HG03571 (cell line): ENCODE measurements at regions not wholly inside any gene's neighbourhood (a gene's known extent, or its start where the extent isn't known, plus 50 kb on each side); places are given as distances from the start of the nearest gene placed in this dataset.
"Not testable (repeated sequence)": the region's sequence is repeated elsewhere in the genome, so short reads cannot be mapped to it uniquely, and the experiment has no call there.

Experiments used
- ATAC-seq: cut with Tn5 transposase; IDR thresholded peaks from one replicate; pipeline ENCODE4 v1.9.1; 2021; ENCODE audit not compliant: unreplicated experiment

- no peak for ATAC-seq
Measured at GRCh38 chr4:77438549-77438948, 167.1 kb upstream of the CXCL13 start.

- no peak for ATAC-seq
Measured at GRCh38 chr4:77443941-77444340, 161.7 kb upstream of the CXCL13 start.

- no peak for ATAC-seq
Measured at GRCh38 chr4:77445823-77446222, 159.8 kb upstream of the CXCL13 start.

GRCh38 chr4:77446601-77447000 lies 159.0 kb upstream of the CXCL13 start:
- no peak for ATAC-seq

- ATAC-seq = no peak
Measured at GRCh38 chr4:77449171-77449570, 156.4 kb upstream of the CXCL13 start.

GRCh38 chr4:77450006-77450405 lies 155.6 kb upstream of the CXCL13 start:
- no peak for ATAC-seq

GRCh38 chr4:77451530-77451929 lies 154.1 kb upstream of the CXCL13 start:
- ATAC-seq = no peak

GRCh38 chr4:77452117-77452516 lies 153.5 kb upstream of the CXCL13 start:
- not testable (repeated sequence) for ATAC-seq

- no peak for ATAC-seq
Measured at GRCh38 chr4:77453911-77454310, 151.7 kb upstream of the CXCL13 start.

GRCh38 chr4:77454858-77455257 lies 150.8 kb upstream of the CXCL13 start:
- no peak for ATAC-seq

GRCh38 chr4:77464100-77464499 lies 141.5 kb upstream of the CXCL13 start:
- not testable (repeated sequence) for ATAC-seq

- ATAC-seq = no peak
Measured at GRCh38 chr4:77465271-77465670, 140.3 kb upstream of the CXCL13 start.

- no peak for ATAC-seq
Measured at GRCh38 chr4:77466430-77466829, 139.2 kb upstream of the CXCL13 start.

- ATAC-seq = no peak
Measured at GRCh38 chr4:77471821-77472495, 133.7 kb upstream of the CXCL13 start.

GRCh38 chr4:77473509-77473908 lies 132.1 kb upstream of the CXCL13 start:
- peak; percentile 49 for ATAC-seq

- ATAC-seq = no peak
Measured at GRCh38 chr4:77481856-77482255, 123.8 kb upstream of the CXCL13 start.

GRCh38 chr4:77488882-77489281 lies 116.7 kb upstream of the CXCL13 start:
- ATAC-seq = no peak

- peak; percentile 64 for ATAC-seq
Measured at GRCh38 chr4:77493120-77493752, 112.4 kb upstream of the CXCL13 start.

- peak; percentile 38 for ATAC-seq
Measured at GRCh38 chr4:77493829-77494551, 111.6 kb upstream of the CXCL13 start.

GRCh38 chr4:77496457-77496856 lies 109.2 kb upstream of the CXCL13 start:
- ATAC-seq = no peak

GRCh38 chr4:77500801-77501200 lies 104.8 kb upstream of the CXCL13 start:
- ATAC-seq = no peak

GRCh38 chr4:77501240-77501639 lies 104.4 kb upstream of the CXCL13 start:
- ATAC-seq = no peak
